ENCODE measurements at regions not wholly inside any gene's neighbourhood (a gene's known extent, or its start where the extent isn't known, plus 50 kb on each side); places are given as distances from the start of the nearest gene placed in this dataset.

- TF ChIP-seq CTCF (optimal IDR thresholded peaks at IDR 0.05 in 1 of 3, IDR thresholded peaks at IDR 0.05 in 1 of 3, conservative IDR thresholded peaks at IDR 0.05 in 1 of 3; ENCODE audit: extremely low read depth in 1 of 3, insufficient read depth in 2 of 3, low read length in 3 of 3), result peak in 1 of 3 experiments; percentile 40
- no peak for TF ChIP-seq EZH2 (IDR thresholded peaks at IDR 0.05; ENCODE audit: low read length)
Measured at GRCh38 chrX:129347291-129347690, 176.0 kb downstream of the SMARCA1 start.

Data from keratinocyte (primary cell).